ENCODE measurements at regions not wholly inside any gene's neighbourhood (a gene's known extent, or its start where the extent isn't known, plus 50 kb on each side); places are given as distances from the start of the nearest gene placed in this dataset.
"Not testable (repeated sequence)": the region's sequence is repeated elsewhere in the genome, so short reads cannot be mapped to it uniquely, and the experiment has no call there.

GRCh38 chr3:76501315-76501714 lies 538.6 kb upstream of the ROBO2 start:
- Histone ChIP-seq H3K4me1 (ENCODE audit: control insufficient read depth, insufficient read depth, low read length, poor library complexity, severe bottlenecking) (no peaks in the 10 kb centered on the region), H3K36me3 (ENCODE audit: control insufficient read depth, insufficient read depth, low read length) (no peaks in the 10 kb centered on the region), H3K4me3 (ENCODE audit: extremely low read depth, insufficient read depth, low read length, poor library complexity, severe bottlenecking) (no peak overlapping the region), H3K27ac (ENCODE audit: low read depth, low read length, severe bottlenecking) (no peak overlapping the region), H3K9me3 (ENCODE audit: control insufficient read depth, low read length) (no peaks in the 10 kb centered on the region)
- no CpG with 5 or more reads among the region's 1 CpG for WGBS, 2 experiments (ENCODE audit: insufficient coverage in 2 of 2)

- Histone ChIP-seq H3K9me3 (ENCODE audit: control insufficient read depth, low read length) (no peaks in the 10 kb centered on the region), H3K4me1 (ENCODE audit: control insufficient read depth, insufficient read depth, low read length, poor library complexity, severe bottlenecking) (no peaks in the 10 kb centered on the region), H3K36me3 (ENCODE audit: control insufficient read depth, insufficient read depth, low read length) (no peaks in the 10 kb centered on the region), H3K4me3 (ENCODE audit: extremely low read depth, insufficient read depth, low read length, poor library complexity, severe bottlenecking) (no peak overlapping the region), H3K27ac (ENCODE audit: low read depth, low read length, severe bottlenecking) (no peak overlapping the region)
These were observed 537.8 kb upstream of the ROBO2 start for GRCh38 chr3:76502076-76502475.

- no peaks in the 10 kb centered on the region for H3K36me3 ChIP-seq (ENCODE audit: control insufficient read depth, insufficient read depth, low read length)
- no peaks in the 10 kb centered on the region for H3K4me1 ChIP-seq (ENCODE audit: control insufficient read depth, insufficient read depth, low read length, poor library complexity, severe bottlenecking)
- WGBS, 2 experiments (ENCODE audit: insufficient coverage in 2 of 2): 56 to 63% methylated on average over 2 of the region's 5 CpGs
- H3K27ac ChIP-seq (ENCODE audit: low read depth, low read length, severe bottlenecking): no peak overlapping the region
- H3K9me3 ChIP-seq (ENCODE audit: control insufficient read depth, low read length): no peaks in the 10 kb centered on the region
- H3K4me3 ChIP-seq (ENCODE audit: extremely low read depth, insufficient read depth, low read length, poor library complexity, severe bottlenecking): no peak overlapping the region
These were observed 534.6 kb upstream of the ROBO2 start for GRCh38 chr3:76505202-76505845.

- H3K9me3 ChIP-seq (ENCODE audit: control insufficient read depth, low read length): no peaks in the 10 kb centered on the region
- WGBS, 2 experiments (ENCODE audit: insufficient coverage in 2 of 2): 83 to 98% methylated on average over 6 to 8 of the region's 9 CpGs
- no peak overlapping the region for H3K4me3 ChIP-seq (ENCODE audit: extremely low read depth, insufficient read depth, low read length, poor library complexity, severe bottlenecking)
- H3K4me1 ChIP-seq (ENCODE audit: control insufficient read depth, insufficient read depth, low read length, poor library complexity, severe bottlenecking): no peaks in the 10 kb centered on the region
- H3K27ac ChIP-seq (ENCODE audit: low read depth, low read length, severe bottlenecking): no peak overlapping the region
- no peaks in the 10 kb centered on the region for H3K36me3 ChIP-seq (ENCODE audit: control insufficient read depth, insufficient read depth, low read length)
These were observed 530.6 kb upstream of the ROBO2 start for GRCh38 chr3:76509179-76509830.

- no peaks in the 10 kb centered on the region for H3K9me3 ChIP-seq (ENCODE audit: control insufficient read depth, low read length)
These were observed 525.1 kb upstream of the ROBO2 start for GRCh38 chr3:76514836-76515235.

GRCh38 chr3:76523337-76523736 lies 516.6 kb upstream of the ROBO2 start:
- no peaks in the 10 kb centered on the region for H3K9me3 ChIP-seq (ENCODE audit: control insufficient read depth, low read length)
- no peaks in the 10 kb centered on the region for H3K4me1 ChIP-seq (ENCODE audit: control insufficient read depth, insufficient read depth, low read length, poor library complexity, severe bottlenecking)
- WGBS, 2 experiments (ENCODE audit: insufficient coverage in 2 of 2): no CpG with 5 or more reads among the region's 1 CpG
- H3K27ac ChIP-seq (ENCODE audit: low read depth, low read length, severe bottlenecking): no peak overlapping the region
- H3K36me3 ChIP-seq (ENCODE audit: control insufficient read depth, insufficient read depth, low read length): no peaks in the 10 kb centered on the region
- H3K4me3 ChIP-seq (ENCODE audit: extremely low read depth, insufficient read depth, low read length, poor library complexity, severe bottlenecking): no peak overlapping the region

More at GRCh38 chr3:76514836-76515235, 525.1 kb upstream of the ROBO2 start:
- no peaks in the 10 kb centered on the region for H3K36me3 ChIP-seq (ENCODE audit: control insufficient read depth, insufficient read depth, low read length)
- no peak overlapping the region for H3K4me3 ChIP-seq (ENCODE audit: extremely low read depth, insufficient read depth, low read length, poor library complexity, severe bottlenecking)
- H3K27ac ChIP-seq (ENCODE audit: low read depth, low read length, severe bottlenecking): no peak overlapping the region
- no peaks in the 10 kb centered on the region for H3K4me1 ChIP-seq (ENCODE audit: control insufficient read depth, insufficient read depth, low read length, poor library complexity, severe bottlenecking)

GRCh38 chr3:76525726-76526125 lies 514.2 kb upstream of the ROBO2 start:
- Histone ChIP-seq H3K36me3 (ENCODE audit: control insufficient read depth, insufficient read depth, low read length) (no peaks in the 10 kb centered on the region), H3K4me1 (ENCODE audit: control insufficient read depth, insufficient read depth, low read length, poor library complexity, severe bottlenecking) (no peaks in the 10 kb centered on the region), H3K9me3 (ENCODE audit: control insufficient read depth, low read length) (no peaks in the 10 kb centered on the region), H3K4me3 (ENCODE audit: extremely low read depth, insufficient read depth, low read length, poor library complexity, severe bottlenecking) (no peak overlapping the region), H3K27ac (ENCODE audit: low read depth, low read length, severe bottlenecking) (no peak overlapping the region)
- WGBS, 2 experiments (ENCODE audit: insufficient coverage in 2 of 2): 89% methylated on average over 1 of the region's 2 CpGs; no CpG with 5 or more reads in 1 of the 2 experiments

GRCh38 chr3:76527773-76528172 lies 512.1 kb upstream of the ROBO2 start:
- H3K36me3 ChIP-seq (ENCODE audit: control insufficient read depth, insufficient read depth, low read length): no peaks in the 10 kb centered on the region
- no peak overlapping the region for H3K4me3 ChIP-seq (ENCODE audit: extremely low read depth, insufficient read depth, low read length, poor library complexity, severe bottlenecking)
- H3K27ac ChIP-seq (ENCODE audit: low read depth, low read length, severe bottlenecking): no peak overlapping the region
- no peaks in the 10 kb centered on the region for H3K4me1 ChIP-seq (ENCODE audit: control insufficient read depth, insufficient read depth, low read length, poor library complexity, severe bottlenecking)
- H3K9me3 ChIP-seq (ENCODE audit: control insufficient read depth, low read length): no peaks in the 10 kb centered on the region

- H3K4me1 ChIP-seq (ENCODE audit: control insufficient read depth, insufficient read depth, low read length, poor library complexity, severe bottlenecking): no peaks in the 10 kb centered on the region
- H3K4me3 ChIP-seq (ENCODE audit: extremely low read depth, insufficient read depth, low read length, poor library complexity, severe bottlenecking): no peak overlapping the region
- H3K27ac ChIP-seq (ENCODE audit: low read depth, low read length, severe bottlenecking): no peak overlapping the region
- no peaks in the 10 kb centered on the region for H3K9me3 ChIP-seq (ENCODE audit: control insufficient read depth, low read length)
- 79% methylated on average over 2 of the region's 2 CpGs; no CpG with 5 or more reads in 1 of the 2 experiments for WGBS, 2 experiments (ENCODE audit: insufficient coverage in 2 of 2)
- no peaks in the 10 kb centered on the region for H3K36me3 ChIP-seq (ENCODE audit: control insufficient read depth, insufficient read depth, low read length)
These were observed 507.6 kb upstream of the ROBO2 start for GRCh38 chr3:76532158-76532822.

- H3K9me3 ChIP-seq (ENCODE audit: control insufficient read depth, low read length); H3K4me3 ChIP-seq (ENCODE audit: extremely low read depth, insufficient read depth, low read length, poor library complexity, severe bottlenecking); H3K4me1 ChIP-seq (ENCODE audit: control insufficient read depth, insufficient read depth, low read length, poor library complexity, severe bottlenecking); H3K27ac ChIP-seq (ENCODE audit: low read depth, low read length, severe bottlenecking); H3K36me3 ChIP-seq (ENCODE audit: control insufficient read depth, insufficient read depth, low read length): not testable (repeated sequence)
- WGBS, 2 experiments (ENCODE audit: insufficient coverage in 2 of 2): 65 to 70% methylated on average over 2 to 3 of the region's 4 CpGs
These were observed 506.2 kb upstream of the ROBO2 start for GRCh38 chr3:76533710-76534109.

GRCh38 chr3:76537857-76538256 lies 502.0 kb upstream of the ROBO2 start:
- H3K9me3 ChIP-seq (ENCODE audit: control insufficient read depth, low read length); H3K4me1 ChIP-seq (ENCODE audit: control insufficient read depth, insufficient read depth, low read length, poor library complexity, severe bottlenecking); H3K4me3 ChIP-seq (ENCODE audit: extremely low read depth, insufficient read depth, low read length, poor library complexity, severe bottlenecking); H3K36me3 ChIP-seq (ENCODE audit: control insufficient read depth, insufficient read depth, low read length); H3K27ac ChIP-seq (ENCODE audit: low read depth, low read length, severe bottlenecking): not testable (repeated sequence)
- 88 to 100% methylated on average over 1 of the region's 3 CpGs for WGBS, 2 experiments (ENCODE audit: insufficient coverage in 2 of 2)

Measured in mesodermal cell (in vitro differentiated cells).